ENCODE measurements at regions not wholly inside any gene's neighbourhood (a gene's known extent, or its start where the extent isn't known, plus 50 kb on each side); places are given as distances from the start of the nearest gene placed in this dataset.

DNA sequence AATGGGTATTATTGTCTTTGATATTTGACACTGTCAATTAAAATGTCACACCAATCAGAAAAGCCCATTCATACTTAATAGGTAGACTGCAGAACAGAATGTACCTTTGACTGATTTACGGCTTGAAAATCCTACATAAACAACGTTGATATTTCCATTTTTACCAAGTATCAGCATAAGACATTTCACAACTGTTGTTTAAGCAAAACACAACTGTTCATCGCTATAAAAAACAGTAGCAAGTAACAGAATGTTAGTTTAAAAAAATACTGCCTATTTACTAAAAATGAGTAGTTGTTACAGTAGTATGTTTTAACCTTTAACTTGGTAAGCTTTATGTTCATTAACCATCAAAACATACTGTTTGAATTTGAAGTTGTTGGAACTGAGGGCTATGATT lies 1096.6 kb downstream of the PCDH17 start:
- Mint-ChIP-seq H3K4me1 (ENCODE audit: unreplicated experiment) (peaks cover 4% of the 10 kb centered on the region), H3K27ac (ENCODE audit: unreplicated experiment) (no peak overlapping the region), H3K36me3 (ENCODE audit: low read depth, unreplicated experiment) (no peaks in the 10 kb centered on the region), H3K9me3 (ENCODE audit: unreplicated experiment) (no peaks in the 10 kb centered on the region), H3K27me3 (ENCODE audit: unreplicated experiment) (no peaks in the 10 kb centered on the region), H3K4me3 (ENCODE audit: unreplicated experiment) (no peak overlapping the region)
- TF ChIP-seq, protein P1, sequence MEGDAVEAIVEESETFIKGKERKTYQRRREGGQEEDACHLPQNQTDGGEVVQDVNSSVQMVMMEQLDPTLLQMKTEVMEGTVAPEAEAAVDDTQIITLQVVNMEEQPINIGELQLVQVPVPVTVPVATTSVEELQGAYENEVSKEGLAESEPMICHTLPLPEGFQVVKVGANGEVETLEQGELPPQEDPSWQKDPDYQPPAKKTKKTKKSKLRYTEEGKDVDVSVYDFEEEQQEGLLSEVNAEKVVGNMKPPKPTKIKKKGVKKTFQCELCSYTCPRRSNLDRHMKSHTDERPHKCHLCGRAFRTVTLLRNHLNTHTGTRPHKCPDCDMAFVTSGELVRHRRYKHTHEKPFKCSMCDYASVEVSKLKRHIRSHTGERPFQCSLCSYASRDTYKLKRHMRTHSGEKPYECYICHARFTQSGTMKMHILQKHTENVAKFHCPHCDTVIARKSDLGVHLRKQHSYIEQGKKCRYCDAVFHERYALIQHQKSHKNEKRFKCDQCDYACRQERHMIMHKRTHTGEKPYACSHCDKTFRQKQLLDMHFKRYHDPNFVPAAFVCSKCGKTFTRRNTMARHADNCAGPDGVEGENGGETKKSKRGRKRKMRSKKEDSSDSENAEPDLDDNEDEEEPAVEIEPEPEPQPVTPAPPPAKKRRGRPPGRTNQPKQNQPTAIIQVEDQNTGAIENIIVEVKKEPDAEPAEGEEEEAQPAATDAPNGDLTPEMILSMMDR (IDR thresholded peaks at IDR 0.05; ENCODE audit: unreplicated experiment): no peak
- no peak for DNase-seq (ENCODE audit: low spot score)

DNA sequence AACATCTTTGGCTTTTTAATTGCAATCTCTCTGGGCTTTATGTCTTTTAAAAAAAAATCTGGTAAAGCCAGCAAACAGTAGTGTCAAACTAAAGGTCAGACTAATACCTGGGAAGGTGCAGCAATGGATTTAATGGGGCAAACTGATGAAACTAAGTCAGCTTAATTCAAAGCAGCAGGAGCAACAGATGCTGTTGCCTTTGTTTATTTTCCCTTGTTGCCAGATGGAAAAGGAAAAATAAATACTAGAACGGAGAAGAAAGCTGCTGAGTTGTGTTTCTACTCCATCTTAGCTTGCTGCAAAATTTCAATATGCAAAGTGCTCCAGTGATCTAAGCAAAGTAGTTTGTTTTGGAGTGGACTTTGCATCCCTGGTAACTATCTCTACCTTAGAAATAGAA lies 1097.8 kb downstream of the PCDH17 start:
- TF ChIP-seq, protein P1 (IDR thresholded peaks at IDR 0.05; ENCODE audit: unreplicated experiment): no peak
- H3K9me3 Mint-ChIP-seq (ENCODE audit: unreplicated experiment): no peaks in the 10 kb centered on the region
- H3K4me3 Mint-ChIP-seq (ENCODE audit: unreplicated experiment): no peak overlapping the region
- no peaks in the 10 kb centered on the region for H3K27me3 Mint-ChIP-seq (ENCODE audit: unreplicated experiment)
- DNase-seq (ENCODE audit: low spot score): no peak
- peaks cover 4% of the 10 kb centered on the region for H3K4me1 Mint-ChIP-seq (ENCODE audit: unreplicated experiment)
- H3K36me3 Mint-ChIP-seq (ENCODE audit: low read depth, unreplicated experiment): no peaks in the 10 kb centered on the region
- no peak overlapping the region for H3K27ac Mint-ChIP-seq (ENCODE audit: unreplicated experiment)

DNA sequence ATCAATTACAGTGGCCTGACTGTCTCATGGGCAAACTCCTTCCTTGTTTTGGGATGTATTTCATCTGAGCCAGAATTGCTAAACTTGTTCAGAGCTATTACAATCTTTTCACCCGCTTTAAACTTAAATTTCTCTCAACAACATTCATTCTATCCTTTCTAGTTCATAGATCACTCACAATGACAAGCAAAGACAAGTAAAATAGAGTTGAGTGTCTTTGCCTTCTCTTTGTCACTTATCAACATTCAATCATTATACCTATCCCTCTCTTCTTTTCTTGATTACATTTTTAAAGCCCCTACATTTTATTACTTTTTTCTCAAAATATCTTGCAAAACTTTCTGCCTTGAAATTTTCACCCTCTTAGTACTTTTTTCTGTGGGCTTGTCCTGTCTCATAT lies 1113.1 kb downstream of the PCDH17 start:
- H3K4me3 Mint-ChIP-seq (ENCODE audit: unreplicated experiment): no peak overlapping the region
- TF ChIP-seq, protein P1 (IDR thresholded peaks at IDR 0.05; ENCODE audit: unreplicated experiment): no peak
- no peaks in the 10 kb centered on the region for H3K9me3 Mint-ChIP-seq (ENCODE audit: unreplicated experiment)
- no peaks in the 10 kb centered on the region for H3K36me3 Mint-ChIP-seq (ENCODE audit: low read depth, unreplicated experiment)
- no peaks in the 10 kb centered on the region for H3K27me3 Mint-ChIP-seq (ENCODE audit: unreplicated experiment)
- no peak overlapping the region for H3K27ac Mint-ChIP-seq (ENCODE audit: unreplicated experiment)
- H3K4me1 Mint-ChIP-seq (ENCODE audit: unreplicated experiment): peaks cover 3% of the 10 kb centered on the region
- no peak for DNase-seq (ENCODE audit: low spot score)

DNA sequence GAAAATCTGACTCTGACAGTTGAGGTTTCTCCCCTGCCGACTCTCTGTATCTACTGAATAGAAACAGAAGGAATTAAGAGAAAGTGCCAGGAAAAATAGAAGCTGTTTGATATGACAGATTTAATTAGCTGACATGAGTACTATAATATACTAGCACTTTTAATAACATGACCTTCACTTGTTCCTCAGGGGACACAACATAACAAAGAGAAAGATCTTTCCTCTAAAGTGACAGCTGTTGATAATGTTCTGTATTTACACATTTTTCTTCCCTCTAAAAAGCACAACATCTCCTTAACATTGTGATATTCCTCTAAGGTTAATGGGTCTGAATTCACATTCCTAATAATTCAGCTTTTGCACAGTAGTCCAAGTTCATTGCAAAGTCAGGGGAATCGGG lies 1136.0 kb downstream of the PCDH17 start:
- Mint-ChIP-seq H3K27ac (ENCODE audit: unreplicated experiment) (no peak overlapping the region), H3K27me3 (ENCODE audit: unreplicated experiment) (no peaks in the 10 kb centered on the region), H3K4me3 (ENCODE audit: unreplicated experiment) (no peak overlapping the region), H3K4me1 (ENCODE audit: unreplicated experiment) (no peaks in the 10 kb centered on the region), H3K36me3 (ENCODE audit: low read depth, unreplicated experiment) (no peaks in the 10 kb centered on the region), H3K9me3 (ENCODE audit: unreplicated experiment) (no peaks in the 10 kb centered on the region)
- TF ChIP-seq, protein P1 (IDR thresholded peaks at IDR 0.05; ENCODE audit: unreplicated experiment): no peak
- DNase-seq (ENCODE audit: low spot score): no peak

DNA sequence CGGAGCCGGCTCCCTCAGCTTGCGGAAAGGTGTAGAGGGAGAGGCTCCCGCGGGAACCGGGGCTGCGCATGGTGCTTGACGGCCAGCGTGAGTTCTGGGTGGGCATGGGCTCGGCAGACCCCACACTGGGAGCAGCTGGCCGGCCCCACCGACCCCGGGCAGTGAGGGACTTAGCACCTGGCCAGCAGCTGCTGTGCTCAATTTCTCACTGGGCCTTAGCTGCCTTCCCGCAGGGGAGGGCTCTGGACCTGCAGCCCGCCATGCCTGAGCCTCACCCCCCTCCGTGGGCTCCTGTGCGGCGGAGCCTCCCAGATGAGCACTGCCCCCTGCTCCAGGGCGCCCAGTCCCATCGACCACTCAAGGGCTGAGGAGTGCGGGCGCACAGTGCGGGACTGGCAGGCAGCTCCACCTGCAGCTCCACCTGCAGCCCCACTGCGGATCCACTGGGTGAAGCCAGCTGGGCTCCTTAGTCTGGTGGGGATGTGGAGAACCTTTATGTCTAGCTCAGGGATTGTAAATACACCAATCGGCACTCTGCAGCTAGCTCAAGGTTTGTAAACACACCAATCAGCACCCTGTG lies 1141.8 kb downstream of the PCDH17 start:
- Mint-ChIP-seq H3K4me3 (ENCODE audit: unreplicated experiment) (no peak overlapping the region), H3K27me3 (ENCODE audit: unreplicated experiment) (no peaks in the 10 kb centered on the region), H3K27ac (ENCODE audit: unreplicated experiment) (no peak overlapping the region), H3K9me3 (ENCODE audit: unreplicated experiment) (no peaks in the 10 kb centered on the region), H3K4me1 (ENCODE audit: unreplicated experiment) (no peaks in the 10 kb centered on the region), H3K36me3 (ENCODE audit: low read depth, unreplicated experiment) (no peaks in the 10 kb centered on the region)
- DNase-seq (ENCODE audit: low spot score): no peak
- TF ChIP-seq, protein P1 (IDR thresholded peaks at IDR 0.05; ENCODE audit: unreplicated experiment): no peak

Data from endothelial cell (in vitro differentiated cells).